ENCODE measurements at regions not wholly inside any gene's neighbourhood (a gene's known extent, or its start where the extent isn't known, plus 50 kb on each side); places are given as distances from the start of the nearest gene placed in this dataset.

DNA sequence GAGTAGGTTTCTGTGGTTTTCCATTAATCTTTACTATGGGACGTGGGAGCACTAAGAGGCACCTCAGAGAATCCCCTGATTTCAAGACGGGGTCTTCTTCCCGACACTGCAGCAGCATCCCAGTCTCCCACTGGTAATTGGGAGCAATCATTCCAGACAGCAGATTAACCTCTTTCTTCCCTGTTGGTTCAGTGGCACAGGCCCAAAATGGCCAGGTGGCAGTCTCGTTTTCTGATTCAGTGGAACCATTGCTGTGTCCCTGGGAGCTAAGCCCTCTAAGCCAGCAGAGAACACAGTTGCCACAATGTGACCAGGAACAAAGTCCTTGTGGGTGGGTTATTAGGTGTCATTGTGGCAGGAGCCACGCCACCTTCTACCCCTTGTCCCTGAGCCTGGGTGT, 342.1 kb downstream of the MATN1 start:
- TF ChIP-seq, protein P1, sequence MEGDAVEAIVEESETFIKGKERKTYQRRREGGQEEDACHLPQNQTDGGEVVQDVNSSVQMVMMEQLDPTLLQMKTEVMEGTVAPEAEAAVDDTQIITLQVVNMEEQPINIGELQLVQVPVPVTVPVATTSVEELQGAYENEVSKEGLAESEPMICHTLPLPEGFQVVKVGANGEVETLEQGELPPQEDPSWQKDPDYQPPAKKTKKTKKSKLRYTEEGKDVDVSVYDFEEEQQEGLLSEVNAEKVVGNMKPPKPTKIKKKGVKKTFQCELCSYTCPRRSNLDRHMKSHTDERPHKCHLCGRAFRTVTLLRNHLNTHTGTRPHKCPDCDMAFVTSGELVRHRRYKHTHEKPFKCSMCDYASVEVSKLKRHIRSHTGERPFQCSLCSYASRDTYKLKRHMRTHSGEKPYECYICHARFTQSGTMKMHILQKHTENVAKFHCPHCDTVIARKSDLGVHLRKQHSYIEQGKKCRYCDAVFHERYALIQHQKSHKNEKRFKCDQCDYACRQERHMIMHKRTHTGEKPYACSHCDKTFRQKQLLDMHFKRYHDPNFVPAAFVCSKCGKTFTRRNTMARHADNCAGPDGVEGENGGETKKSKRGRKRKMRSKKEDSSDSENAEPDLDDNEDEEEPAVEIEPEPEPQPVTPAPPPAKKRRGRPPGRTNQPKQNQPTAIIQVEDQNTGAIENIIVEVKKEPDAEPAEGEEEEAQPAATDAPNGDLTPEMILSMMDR (IDR thresholded peaks at IDR 0.05; ENCODE audit: borderline replicate concordance, insufficient read depth, low read depth, low read length) = no peak
- H3K4me3 ChIP-seq (ENCODE audit: low read depth, low read length) = no peak overlapping the region

DNA sequence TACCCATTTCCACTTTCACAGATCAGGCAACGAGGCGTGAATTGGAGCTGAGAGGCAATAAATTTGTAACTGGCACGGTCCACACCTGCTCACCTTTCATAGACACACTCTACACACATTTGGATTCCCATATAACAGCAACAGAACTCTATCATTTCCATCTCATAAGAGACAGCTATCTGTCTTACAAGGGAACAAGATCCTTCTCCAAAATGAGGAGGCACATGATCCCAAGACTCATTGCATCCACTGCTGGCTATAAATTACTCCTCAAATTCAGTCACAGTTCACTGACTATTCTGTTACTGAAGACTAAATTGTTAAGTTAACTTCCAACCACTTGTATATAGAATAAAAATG, 342.8 kb downstream of the MATN1 start:
- no peak overlapping the region for H3K4me3 ChIP-seq (ENCODE audit: low read depth, low read length)
- TF ChIP-seq, protein P1 (IDR thresholded peaks at IDR 0.05; ENCODE audit: borderline replicate concordance, insufficient read depth, low read depth, low read length) = no peak

DNA sequence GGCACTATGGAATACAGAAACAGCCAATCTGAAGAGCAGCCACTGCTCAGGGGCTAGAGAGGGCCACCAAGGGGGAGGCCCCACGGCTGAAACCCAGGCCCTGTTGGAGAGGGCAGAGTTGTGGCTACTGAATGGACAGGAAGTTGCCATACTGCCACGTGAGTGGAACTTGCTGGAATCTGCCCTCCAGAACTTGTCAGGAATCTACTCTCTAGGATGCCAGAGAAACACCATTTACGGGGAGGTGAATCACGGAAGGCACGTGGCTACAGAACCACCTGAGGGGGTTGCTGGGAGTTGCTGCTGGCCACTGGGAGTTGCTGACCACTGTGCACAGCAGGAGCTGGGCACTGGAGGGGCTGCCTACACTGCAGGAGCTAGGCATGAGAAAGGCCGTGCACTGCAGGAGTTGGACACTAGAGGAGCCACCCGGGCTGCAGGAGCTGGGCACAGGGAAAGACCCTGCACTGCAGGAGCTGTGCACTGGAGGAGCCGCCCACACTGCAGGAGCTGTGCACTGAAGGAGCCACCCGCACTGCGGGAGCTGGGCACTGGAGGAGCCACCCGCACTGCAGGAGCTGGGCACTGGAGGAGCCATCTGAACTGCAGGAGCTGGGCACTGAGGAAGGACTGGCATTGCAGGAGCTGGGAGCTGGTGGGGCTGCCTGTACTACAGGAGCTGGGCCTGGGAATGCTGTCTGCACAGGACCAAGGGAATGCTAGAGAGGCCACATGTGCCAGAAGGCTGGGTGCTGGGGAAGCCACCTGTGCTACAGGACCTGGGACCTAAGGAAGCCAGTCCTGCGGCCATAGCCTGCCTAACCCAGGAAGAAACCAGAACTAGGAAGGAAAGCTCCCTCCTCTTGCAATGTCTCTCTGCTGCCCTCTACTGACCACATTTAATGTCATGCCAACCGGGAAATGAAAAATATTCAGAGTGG, 343.4 kb downstream of the MATN1 start:
- TF ChIP-seq, protein P1 (IDR thresholded peaks at IDR 0.05; ENCODE audit: borderline replicate concordance, insufficient read depth, low read depth, low read length) = peak; percentile 71
- no peak overlapping the region for H3K4me3 ChIP-seq (ENCODE audit: low read depth, low read length)

DNA sequence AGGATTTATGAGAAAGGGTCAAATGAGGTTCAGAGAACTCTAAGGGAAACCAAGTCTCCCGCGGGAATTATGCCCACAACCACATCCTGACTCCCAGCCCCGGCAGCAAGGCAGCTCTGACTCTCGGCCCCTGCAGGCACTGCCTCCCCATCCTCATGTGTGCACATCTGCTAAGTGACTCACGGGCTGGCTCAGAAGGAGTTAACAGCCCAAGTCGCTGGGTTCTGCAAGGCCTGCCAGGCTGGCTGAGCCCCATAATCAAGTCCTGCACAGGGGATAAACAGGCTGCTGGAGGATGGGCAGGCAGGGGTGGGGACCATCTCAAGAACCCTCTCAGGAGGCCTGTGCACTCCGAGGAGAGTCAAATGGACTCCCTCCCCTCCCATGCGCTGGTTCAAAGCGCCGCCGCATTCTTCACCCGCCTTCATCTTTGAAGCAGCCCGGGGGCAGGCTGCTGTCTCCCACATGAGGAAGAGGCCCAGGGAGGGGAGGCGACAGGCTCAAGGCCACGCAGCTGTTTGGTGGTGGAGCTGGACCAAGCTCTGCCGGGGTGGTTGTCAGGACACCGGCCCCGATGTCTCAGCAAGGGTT, 344.3 kb downstream of the MATN1 start:
- TF ChIP-seq, protein P1 (IDR thresholded peaks at IDR 0.05; ENCODE audit: borderline replicate concordance, insufficient read depth, low read depth, low read length) = no peak
- H3K4me3 ChIP-seq (ENCODE audit: low read depth, low read length) = no peak overlapping the region

DNA sequence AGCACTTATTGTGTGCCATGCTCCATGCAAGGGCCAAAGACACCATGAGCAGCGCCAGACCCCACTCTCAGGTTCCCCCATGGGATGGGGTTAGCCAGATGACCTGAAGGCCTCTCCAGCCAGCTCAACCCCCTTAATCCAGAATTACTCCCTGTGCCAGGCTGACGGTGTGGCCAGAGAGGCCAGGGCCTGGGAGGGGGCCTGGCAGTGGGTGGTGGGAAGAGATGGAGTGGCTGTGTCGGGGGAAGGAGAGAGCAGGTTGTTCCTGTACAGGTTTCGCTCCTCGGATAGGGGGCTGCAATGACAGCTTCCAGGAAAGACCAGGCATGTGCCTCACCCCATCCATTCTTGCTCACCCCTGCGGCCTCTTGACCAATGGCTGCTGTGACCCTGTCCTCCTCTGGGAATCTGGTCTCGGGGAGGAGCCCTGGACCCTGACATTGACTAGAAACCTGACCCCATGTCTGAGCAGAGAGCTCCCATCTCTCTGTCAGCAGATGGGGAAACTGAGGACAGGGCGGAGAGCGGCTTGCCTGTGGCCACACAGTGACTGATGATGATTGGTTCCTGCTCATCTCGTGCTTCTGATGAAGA, 345.3 kb downstream of the MATN1 start:
- TF ChIP-seq, protein P1 (IDR thresholded peaks at IDR 0.05; ENCODE audit: borderline replicate concordance, insufficient read depth, low read depth, low read length) = no peak
- no peak overlapping the region for H3K4me3 ChIP-seq (ENCODE audit: low read depth, low read length)

DNA sequence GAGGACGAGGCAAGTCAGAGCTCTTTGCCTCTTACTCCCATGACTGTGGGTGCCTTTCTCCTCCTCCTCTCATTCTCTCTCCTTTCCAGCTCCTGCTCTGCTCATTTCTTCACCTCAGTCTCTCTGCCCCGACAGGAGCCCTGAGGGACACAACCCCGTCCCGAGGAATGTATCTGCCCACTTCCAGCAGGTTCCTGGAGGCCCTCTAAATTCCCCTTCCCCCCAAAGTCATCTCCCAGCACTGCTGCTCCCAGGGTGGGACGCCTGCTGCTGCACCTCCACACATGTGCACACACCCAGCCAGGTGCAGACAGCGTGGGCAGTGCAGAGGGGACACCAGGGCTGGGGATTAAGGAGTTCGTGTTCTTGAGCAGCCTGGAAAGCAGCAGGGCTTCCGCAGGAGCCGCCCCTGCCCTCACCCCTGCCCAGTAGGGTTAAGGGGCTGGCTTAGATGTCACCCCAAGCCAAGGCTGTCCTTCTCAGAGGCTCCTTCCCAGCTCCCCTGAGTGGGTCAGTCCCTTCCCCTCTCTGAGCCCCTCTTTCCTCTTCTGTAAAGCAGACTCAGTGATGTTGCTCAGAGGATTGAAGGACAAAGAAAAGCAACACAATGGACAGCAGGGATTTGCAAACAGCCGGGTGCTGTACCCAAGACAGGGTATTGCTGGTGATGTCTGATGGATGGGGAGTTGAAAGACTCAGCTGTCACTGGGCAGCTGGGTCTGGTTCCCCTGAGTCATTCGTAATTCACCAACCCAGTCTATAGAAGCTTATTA, 346.0 kb downstream of the MATN1 start:
- TF ChIP-seq, protein P1 (IDR thresholded peaks at IDR 0.05; ENCODE audit: borderline replicate concordance, insufficient read depth, low read depth, low read length) = no peak
- H3K4me3 ChIP-seq (ENCODE audit: low read depth, low read length) = no peak overlapping the region

Data from GM12875 (cell line).